Vagina (tissue), 2 donors: ENCODE measurements at regions not wholly inside any gene's neighbourhood (a gene's known extent, or its start where the extent isn't known, plus 50 kb on each side); places are given as distances from the start of the nearest gene placed in this dataset.

Source experiments
- DNase-seq, 2 donors: peaks; one replicate each; pipeline ENCODE4 v3.0.0-alpha.2; 2017; ENCODE audit errors: extremely low spot score in 2 of 2
- H3K27ac ChIP-seq: fragments of 200-600 bp; sonication (generic); one replicate; pipeline ENCODE4 v1.5.1; 2019
- H3K27me3 ChIP-seq: fragments of 200-600 bp; sonication (generic); one replicate; pipeline ENCODE4 v1.5.1; 2019
- H3K36me3 ChIP-seq, 2 donors: fragments of 200-600 bp; sonication (generic); one replicate each; pipeline ENCODE4 v1.5.1; 2017 to 2019
- H3K4me1 ChIP-seq: fragments of 200-600 bp; sonication (generic); one replicate; pipeline ENCODE4 v1.5.1; 2019
- H3K4me3 ChIP-seq, 2 donors: fragments of 200-600 bp; sonication (generic); 1 replicate in 1 of 2; 2 replicates in 1 of 2; pipeline ENCODE4 v1.5.1; 2016 to 2019
- H3K9me3 ChIP-seq: fragments of 200-600 bp; sonication (generic); one replicate; pipeline ENCODE4 v1.5.1; 2019
- CTCF ChIP-seq, 3 experiments: fragments of 450-650 bp in 2 of 3; fragments of 200-600 bp in 1 of 3; sonication (generic) in 1 of 3; IDR thresholded peaks; one replicate each; pipeline ENCODE4 v1.5.1; 2017 to 2019; ENCODE audit warnings: antibody characterized with exemption in 3 of 3, mild to moderate bottlenecking in 2 of 3, moderate library complexity in 2 of 3
- POLR2A ChIP-seq, 2 donors: fragments of 450-650 bp; IDR thresholded peaks; one replicate each; pipeline ENCODE4 v1.6.1; 2017; ENCODE audit warnings: antibody characterized with exemption in 2 of 2, mild to moderate bottlenecking in 2 of 2, moderate library complexity in 2 of 2
- POLR2AphosphoS5 ChIP-seq, 2 donors: sonication (generic); formaldehyde crosslinking; IDR thresholded peaks; one replicate each; pipeline ENCODE4 v1.9.0; 2017; ENCODE audit warnings: antibody characterized with exemption in 2 of 2, mild to moderate bottlenecking in 2 of 2, low read depth in 1 of 2; ENCODE audit not compliant: insufficient read depth in 1 of 2
- intact Hi-C: fragments of 100-400 bp; cut with DNase I; formaldehyde crosslinking; loops from one replicate; pipeline ENCODE4 v1.15.1; 2023

GRCh38 chr11:42145311-42145710 is 685.9 kb upstream of the LRRC4C start:
- no peak for TF ChIP-seq CTCF (IDR thresholded peaks at IDR 0.05)
- no peak for TF ChIP-seq POLR2A (IDR thresholded peaks at IDR 0.05)
- TF ChIP-seq POLR2AphosphoS5 (IDR thresholded peaks at IDR 0.05; ENCODE audit: insufficient read depth in 1 of 2, low read depth in 1 of 2) = no peak
- Histone ChIP-seq H3K4me1 (no peaks in the 10 kb centered on the region), H3K27ac (no peak overlapping the region), H3K9me3 (peaks cover 4% of the 10 kb centered on the region), H3K27me3 (no peaks in the 10 kb centered on the region), H3K4me3 (no peak overlapping the region), H3K36me3 (no peaks in the 10 kb centered on the region)
- intact Hi-C loops = no loop called here
- no peak for DNase-seq

GRCh38 chr11:42161886-42162285 is 702.4 kb upstream of the LRRC4C start:
- Histone ChIP-seq H3K27ac (no peak overlapping the region), H3K4me1 (no peaks in the 10 kb centered on the region), H3K36me3 (no peaks in the 10 kb centered on the region), H3K9me3 (no peaks in the 10 kb centered on the region), H3K4me3 (no peak overlapping the region), H3K27me3 (no peaks in the 10 kb centered on the region)
- intact Hi-C loops = no loop called here
- no peak for DNase-seq
- TF ChIP-seq POLR2AphosphoS5 (IDR thresholded peaks at IDR 0.05; ENCODE audit: insufficient read depth in 1 of 2, low read depth in 1 of 2) = no peak
- no peak for TF ChIP-seq CTCF (IDR thresholded peaks at IDR 0.05)
- TF ChIP-seq POLR2A (IDR thresholded peaks at IDR 0.05) = no peak

GRCh38 chr11:42169191-42169590 is 709.7 kb upstream of the LRRC4C start:
- no peak overlapping the region for H3K27ac ChIP-seq
- no peaks in the 10 kb centered on the region for H3K27me3 ChIP-seq
- intact Hi-C loops = no loop called here
- no peaks in the 10 kb centered on the region for H3K9me3 ChIP-seq
- no peak overlapping the region for H3K4me3 ChIP-seq
- DNase-seq = no peak
- H3K36me3 ChIP-seq = no peaks in the 10 kb centered on the region
- H3K4me1 ChIP-seq = no peaks in the 10 kb centered on the region
- no peak for TF ChIP-seq POLR2A (IDR thresholded peaks at IDR 0.05)
- no peak for TF ChIP-seq CTCF (IDR thresholded peaks at IDR 0.05)
- TF ChIP-seq POLR2AphosphoS5 (IDR thresholded peaks at IDR 0.05; ENCODE audit: insufficient read depth in 1 of 2, low read depth in 1 of 2) = no peak

GRCh38 chr11:42170601-42171000 is 711.1 kb upstream of the LRRC4C start:
- DNase-seq = no peak
- TF ChIP-seq POLR2AphosphoS5 (IDR thresholded peaks at IDR 0.05; ENCODE audit: insufficient read depth in 1 of 2, low read depth in 1 of 2) (no peak), CTCF (IDR thresholded peaks at IDR 0.05) (no peak), POLR2A (IDR thresholded peaks at IDR 0.05) (no peak)
- intact Hi-C loops = no loop called here
- Histone ChIP-seq H3K36me3 (no peaks in the 10 kb centered on the region), H3K9me3 (no peaks in the 10 kb centered on the region), H3K27me3 (no peaks in the 10 kb centered on the region), H3K4me3 (no peak overlapping the region), H3K4me1 (no peaks in the 10 kb centered on the region), H3K27ac (no peak overlapping the region)

- TF ChIP-seq POLR2A (IDR thresholded peaks at IDR 0.05) = no peak
- no peak for TF ChIP-seq POLR2AphosphoS5 (IDR thresholded peaks at IDR 0.05; ENCODE audit: insufficient read depth in 1 of 2, low read depth in 1 of 2)
- H3K4me1 ChIP-seq = no peaks in the 10 kb centered on the region
- H3K27me3 ChIP-seq = no peaks in the 10 kb centered on the region
- intact Hi-C loops = no loop called here
- no peak for DNase-seq
- H3K27ac ChIP-seq = no peak overlapping the region
- no peak overlapping the region for H3K4me3 ChIP-seq
- H3K36me3 ChIP-seq = no peaks in the 10 kb centered on the region
- H3K9me3 ChIP-seq = no peaks in the 10 kb centered on the region
Measured at GRCh38 chr11:42171046-42171445, 711.6 kb upstream of the LRRC4C start.

- no peaks in the 10 kb centered on the region for H3K36me3 ChIP-seq
- H3K4me1 ChIP-seq = no peaks in the 10 kb centered on the region
- intact Hi-C loops = no loop called here
- H3K4me3 ChIP-seq = no peak overlapping the region
- no peaks in the 10 kb centered on the region for H3K9me3 ChIP-seq
- DNase-seq = no peak
- TF ChIP-seq CTCF (IDR thresholded peaks at IDR 0.05) (no peak), POLR2A (IDR thresholded peaks at IDR 0.05) (no peak), POLR2AphosphoS5 (IDR thresholded peaks at IDR 0.05; ENCODE audit: insufficient read depth in 1 of 2, low read depth in 1 of 2) (no peak)
- H3K27me3 ChIP-seq = peaks cover 2% of the 10 kb centered on the region
- no peak overlapping the region for H3K27ac ChIP-seq
Measured at GRCh38 chr11:42172441-42172840, 713.0 kb upstream of the LRRC4C start.
